D721Med (cell line): ENCODE measurements at regions not wholly inside any gene's neighbourhood (a gene's known extent, or its start where the extent isn't known, plus 50 kb on each side); places are given as distances from the start of the nearest gene placed in this dataset.
A peak's percentile ranks its signal among the peaks of the same experiment; 100 is the strongest.
"Not testable (repeated sequence)": the region's sequence is repeated elsewhere in the genome, so short reads cannot be mapped to it uniquely, and the experiment has no call there.

Experiments
- DNase-seq: peaks from one replicate; pipeline ENCODE4 v3.0.0; 2011; ENCODE audit warnings: low spot score; ENCODE audit not compliant: insufficient read length
- FAIRE-seq: peaks from 2 replicates; lab custom pipeline; 2011; peaks lifted over from hg19 to GRCh38; lab: Jason Lieb, UNC
- TF ChIP-seq, protein P1 (sequence below): IDR thresholded peaks from 2 replicates; pipeline ENCODE4 v1.5.1; 2012; ENCODE audit warnings: mild to moderate bottlenecking, control low read depth; ENCODE audit not compliant: insufficient read depth; ENCODE audit errors: missing control alignments

DNA sequence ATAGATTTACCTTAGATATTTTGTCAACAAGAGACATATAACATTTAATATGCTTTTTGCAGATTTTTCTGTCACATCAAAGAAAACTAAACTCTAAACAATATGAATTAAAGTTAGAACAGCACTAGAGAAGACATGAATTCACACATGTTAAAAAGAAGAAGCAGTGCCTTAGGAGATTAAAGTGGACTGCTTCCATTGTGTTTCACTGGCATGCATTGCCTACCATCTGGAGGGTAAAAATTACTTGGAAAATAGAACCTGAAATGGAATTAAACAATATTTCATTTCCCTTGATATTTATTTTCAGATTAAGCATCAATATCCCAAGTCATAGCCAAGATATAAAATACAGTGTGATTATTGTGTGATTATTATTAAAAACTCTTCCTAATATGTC lies 319.4 kb upstream of the CDH18 start:
- FAIRE-seq (no peak), DNase-seq (no peak)
- TF ChIP-seq, protein P1, sequence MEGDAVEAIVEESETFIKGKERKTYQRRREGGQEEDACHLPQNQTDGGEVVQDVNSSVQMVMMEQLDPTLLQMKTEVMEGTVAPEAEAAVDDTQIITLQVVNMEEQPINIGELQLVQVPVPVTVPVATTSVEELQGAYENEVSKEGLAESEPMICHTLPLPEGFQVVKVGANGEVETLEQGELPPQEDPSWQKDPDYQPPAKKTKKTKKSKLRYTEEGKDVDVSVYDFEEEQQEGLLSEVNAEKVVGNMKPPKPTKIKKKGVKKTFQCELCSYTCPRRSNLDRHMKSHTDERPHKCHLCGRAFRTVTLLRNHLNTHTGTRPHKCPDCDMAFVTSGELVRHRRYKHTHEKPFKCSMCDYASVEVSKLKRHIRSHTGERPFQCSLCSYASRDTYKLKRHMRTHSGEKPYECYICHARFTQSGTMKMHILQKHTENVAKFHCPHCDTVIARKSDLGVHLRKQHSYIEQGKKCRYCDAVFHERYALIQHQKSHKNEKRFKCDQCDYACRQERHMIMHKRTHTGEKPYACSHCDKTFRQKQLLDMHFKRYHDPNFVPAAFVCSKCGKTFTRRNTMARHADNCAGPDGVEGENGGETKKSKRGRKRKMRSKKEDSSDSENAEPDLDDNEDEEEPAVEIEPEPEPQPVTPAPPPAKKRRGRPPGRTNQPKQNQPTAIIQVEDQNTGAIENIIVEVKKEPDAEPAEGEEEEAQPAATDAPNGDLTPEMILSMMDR: no peak

DNA sequence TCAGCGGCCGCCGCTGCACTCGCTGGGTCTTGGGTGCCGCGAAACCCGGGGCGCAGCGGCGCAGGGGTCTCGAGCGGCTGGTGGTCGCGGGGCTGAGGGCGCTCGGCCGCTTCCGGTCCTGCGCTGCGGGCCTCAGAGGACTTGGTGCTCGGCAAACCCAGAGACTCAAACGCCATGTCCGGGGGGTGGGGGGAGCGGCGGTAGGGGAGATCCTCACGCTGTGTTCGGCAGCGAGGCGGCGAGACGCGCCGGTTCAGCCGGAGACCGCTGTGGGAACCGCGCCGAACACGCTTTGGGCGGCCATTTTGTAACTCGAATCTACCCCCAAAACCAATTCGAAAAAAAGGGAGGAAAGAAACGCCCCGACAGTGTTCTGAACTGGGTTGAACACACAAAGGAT lies 317.5 kb upstream of the CDH18 start:
- no peak for FAIRE-seq
- TF ChIP-seq, protein P1: no peak
- DNase-seq: no peak

DNA sequence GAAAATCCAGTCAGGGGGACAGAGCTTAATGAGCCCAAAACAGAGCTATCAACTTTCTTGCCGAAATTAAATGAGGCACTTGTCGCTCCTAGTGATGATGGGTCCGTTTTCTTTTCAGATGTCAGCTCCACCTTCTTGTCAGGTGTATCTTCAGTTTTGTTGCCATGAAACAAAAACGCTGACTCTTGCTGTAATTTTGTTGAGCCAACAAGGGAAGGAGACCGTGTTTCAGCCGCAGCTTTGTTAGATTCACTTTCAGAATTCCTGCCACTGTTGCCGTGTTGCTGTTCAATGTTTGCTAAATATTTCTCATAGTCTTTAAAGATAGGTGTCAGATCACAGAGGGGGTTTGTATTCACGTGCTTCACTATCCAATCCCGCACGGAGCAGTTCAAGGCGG lies 316.6 kb upstream of the CDH18 start:
- FAIRE-seq: not testable (repeated sequence)

DNA sequence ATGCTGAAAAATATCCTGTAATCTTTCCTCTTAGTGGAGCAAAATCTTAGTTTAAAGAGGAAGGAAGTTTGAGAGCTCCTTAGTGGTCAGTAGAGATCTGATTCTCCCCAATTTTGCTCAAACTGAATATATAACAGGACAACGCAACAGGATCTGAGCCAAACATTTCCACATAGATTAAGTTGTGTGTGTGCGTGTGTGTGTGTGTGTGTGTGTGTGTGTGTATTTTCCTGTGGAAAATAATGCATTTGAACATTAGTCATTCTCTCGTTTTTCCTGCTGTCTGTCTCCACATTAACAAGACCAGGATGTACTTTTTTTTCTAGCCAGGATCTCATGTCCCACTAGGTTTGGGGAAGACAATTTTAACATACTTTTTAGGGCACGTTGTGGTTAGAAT lies 312.1 kb upstream of the CDH18 start:
- no peak for FAIRE-seq
- no peak for DNase-seq
- TF ChIP-seq, protein P1: no peak

More for the DNA sequence above, 316.6 kb upstream of the CDH18 start:
- not testable (repeated sequence) for DNase-seq

DNA sequence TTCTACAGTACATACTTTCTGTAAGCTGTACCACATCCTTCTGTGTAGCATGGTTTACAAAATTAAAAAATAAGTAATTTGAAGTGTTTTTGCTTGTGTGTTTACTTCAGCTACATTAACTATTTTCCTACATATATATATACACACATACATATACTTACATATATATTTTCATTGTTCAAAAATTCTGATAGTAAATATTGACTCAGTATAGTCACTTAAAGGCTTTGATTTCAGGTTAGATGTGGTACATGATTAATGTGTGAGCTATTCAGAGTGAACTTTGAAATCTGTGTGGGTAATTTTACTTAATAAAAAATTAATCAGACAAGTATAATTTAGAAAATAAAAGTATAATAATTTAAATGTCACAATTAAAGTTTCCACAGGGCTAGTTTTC lies 306.7 kb upstream of the CDH18 start:
- TF ChIP-seq, protein P1: no peak
- DNase-seq: no peak
- no peak for FAIRE-seq

DNA sequence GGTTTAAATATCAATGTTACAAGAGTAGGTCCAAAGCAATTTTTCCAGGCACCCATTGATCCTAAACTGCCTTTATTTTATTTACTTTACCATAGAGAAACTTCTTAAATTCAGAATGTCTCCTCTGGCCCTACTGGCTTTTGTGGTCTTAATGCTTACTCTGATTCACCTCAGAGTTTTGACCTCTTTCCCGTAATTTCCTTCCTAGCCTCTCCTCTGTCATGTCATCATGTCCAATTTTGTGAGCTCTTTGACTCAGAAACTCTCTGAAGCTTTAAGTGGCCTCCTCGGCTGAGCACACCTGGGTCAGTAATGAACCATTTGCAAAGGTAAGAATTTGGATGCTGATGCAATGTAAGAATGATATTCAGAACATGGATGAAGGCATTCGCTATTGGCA lies 303.8 kb upstream of the CDH18 start:
- TF ChIP-seq, protein P1: no peak
- DNase-seq (no peak), FAIRE-seq (no peak)

DNA sequence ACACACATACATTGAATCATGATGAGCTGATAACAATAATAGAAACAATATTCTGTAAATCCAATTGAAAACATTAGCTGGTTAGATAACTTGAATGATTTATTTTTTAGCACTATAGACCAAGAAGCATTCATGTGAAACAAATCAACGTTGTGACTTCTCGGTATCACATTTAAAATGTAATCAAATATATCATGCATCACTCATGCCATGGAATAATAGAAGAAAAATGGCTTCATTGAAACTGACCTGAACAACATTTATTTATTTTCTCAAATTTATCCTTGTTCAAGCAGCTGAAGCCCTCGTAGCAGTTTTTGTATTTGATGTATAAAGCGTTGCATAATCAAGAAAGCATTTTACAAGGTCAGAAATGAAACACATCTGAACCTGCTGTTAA lies 299.6 kb upstream of the CDH18 start:
- DNase-seq: no peak
- no peak for FAIRE-seq
- TF ChIP-seq, protein P1: no peak

DNA sequence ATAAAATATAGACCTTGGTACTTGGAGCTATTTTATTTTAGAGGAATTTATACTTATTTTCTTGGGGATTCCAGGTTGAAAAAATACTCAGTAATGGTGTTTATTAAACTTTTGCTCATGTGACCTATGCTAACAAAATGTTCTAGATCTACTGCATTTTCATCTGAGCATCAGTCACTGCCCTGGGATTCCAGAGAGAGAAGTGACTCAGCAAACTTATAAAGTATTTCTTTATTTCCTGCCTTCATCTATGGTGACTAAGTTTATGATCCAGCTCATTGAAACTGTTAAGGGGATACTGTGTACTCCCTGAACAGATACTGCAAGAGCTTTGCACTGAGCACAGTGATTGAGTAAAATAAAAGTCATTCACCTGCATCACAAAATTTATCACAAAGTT lies 298.5 kb upstream of the CDH18 start:
- FAIRE-seq (peak; percentile 41), DNase-seq (no peak)
- TF ChIP-seq, protein P1: no peak
